LNCAP (cell line): ENCODE measurements at regions not wholly inside any gene's neighbourhood (a gene's known extent, or its start where the extent isn't known, plus 50 kb on each side); places are given as distances from the start of the nearest gene placed in this dataset.

Experiments
- CTCF ChIP-seq: fragments of 450-650 bp; IDR thresholded peaks from 2 replicates; pipeline ENCODE4 v1.5.1; 2017; ENCODE audit warnings: mild to moderate bottlenecking

GRCh38 chr12:24608637-24609285, 340.1 kb downstream of the BCAT1 start:
- no peak for TF ChIP-seq CTCF

GRCh38 chr12:24608108-24608507, 340.8 kb downstream of the BCAT1 start:
- no peak for TF ChIP-seq CTCF

- TF ChIP-seq CTCF = no peak
These were observed 343.0 kb downstream of the BCAT1 start for GRCh38 chr12:24605916-24606315.

- TF ChIP-seq CTCF = no peak
These were observed 343.4 kb downstream of the BCAT1 start for GRCh38 chr12:24605466-24605865.

GRCh38 chr12:24603371-24603770, 345.5 kb downstream of the BCAT1 start:
- TF ChIP-seq CTCF = no peak

GRCh38 chr12:24600996-24601395, 347.9 kb downstream of the BCAT1 start:
- no peak for TF ChIP-seq CTCF

- no peak for TF ChIP-seq CTCF
These were observed 348.4 kb downstream of the BCAT1 start for GRCh38 chr12:24600551-24600950.

GRCh38 chr12:24599736-24600135, 349.2 kb downstream of the BCAT1 start:
- no peak for TF ChIP-seq CTCF
